ENCODE measurements at regions not wholly inside any gene's neighbourhood (a gene's known extent, or its start where the extent isn't known, plus 50 kb on each side); places are given as distances from the start of the nearest gene placed in this dataset.

GRCh38 chr6:104170401-104170800, 689.3 kb downstream of the HACE1 start:
- no peak overlapping the region for H3K4me3 ChIP-seq (ENCODE audit: low read length)
- no peaks in the 10 kb centered on the region for H3K36me3 ChIP-seq (ENCODE audit: insufficient read depth, low read length)
- no peaks in the 10 kb centered on the region for H3K79me2 ChIP-seq (replicated peaks; ENCODE audit: insufficient read depth, low read length)
- no peak overlapping the region for H2AFZ ChIP-seq (ENCODE audit: low read depth, low read length)
- H3K9me3 ChIP-seq (ENCODE audit: low read length): no peaks in the 10 kb centered on the region
- H3F3A ChIP-seq (ENCODE audit: insufficient read depth, low read length, poor library complexity, severe bottlenecking): no peaks in the 10 kb centered on the region
- no peak overlapping the region for H3K27ac ChIP-seq (ENCODE audit: low read length)
- no peaks in the 10 kb centered on the region for H3K27me3 ChIP-seq (ENCODE audit: insufficient read depth, low read depth, low read length)
- no peaks in the 10 kb centered on the region for H3K9me2 ChIP-seq (ENCODE audit: insufficient read depth, low read length)
- TF ChIP-seq EP300 (conservative IDR thresholded peaks at IDR 0.05; ENCODE audit: poor library complexity, severe bottlenecking) (no peak), MXI1 (conservative IDR thresholded peaks at IDR 0.05; ENCODE audit: poor library complexity, severe bottlenecking) (no peak), TAF1 (IDR thresholded peaks at IDR 0.05; ENCODE audit: low read depth) (no peak), CTCF (IDR thresholded peaks at IDR 0.05; ENCODE audit: poor library complexity, severe bottlenecking) (no peak), POLR2AphosphoS5 (IDR thresholded peaks at IDR 0.05) (no peak), EZH2 (IDR thresholded peaks at IDR 0.05; ENCODE audit: borderline replicate concordance, insufficient read depth, low read length, poor library complexity, severe bottlenecking) (no peak), RAD21 (conservative IDR thresholded peaks at IDR 0.05) (no peak), REST (IDR thresholded peaks at IDR 0.05; ENCODE audit: borderline replicate concordance) (no peak), SMC3 (conservative IDR thresholded peaks at IDR 0.05; ENCODE audit: poor library complexity) (no peak)
- no peak overlapping the region for H3K4me2 ChIP-seq (ENCODE audit: low read length)
- H3K9ac ChIP-seq (ENCODE audit: low read length): no peak overlapping the region
- H4K20me1 ChIP-seq (ENCODE audit: insufficient read depth): no peaks in the 10 kb centered on the region

GRCh38 chr6:104166055-104166668, 693.6 kb downstream of the HACE1 start:
- Histone ChIP-seq H3K36me3 (ENCODE audit: insufficient read depth, low read length) (no peaks in the 10 kb centered on the region), H3K4me2 (ENCODE audit: low read length) (no peak overlapping the region), H3K27me3 (ENCODE audit: insufficient read depth, low read depth, low read length) (no peaks in the 10 kb centered on the region), H3K9me3 (ENCODE audit: low read length) (no peaks in the 10 kb centered on the region), H3K27ac (ENCODE audit: low read length) (no peak overlapping the region), H2AFZ (ENCODE audit: low read depth, low read length) (no peak overlapping the region), H3K9ac (ENCODE audit: low read length) (no peak overlapping the region), H3K79me2 (replicated peaks; ENCODE audit: insufficient read depth, low read length) (no peaks in the 10 kb centered on the region), H3K9me2 (ENCODE audit: insufficient read depth, low read length) (no peaks in the 10 kb centered on the region), H3K4me3 (ENCODE audit: low read length) (no peak overlapping the region), H3F3A (ENCODE audit: insufficient read depth, low read length, poor library complexity, severe bottlenecking) (no peaks in the 10 kb centered on the region), H4K20me1 (ENCODE audit: insufficient read depth) (no peaks in the 10 kb centered on the region)
- TF ChIP-seq TAF1 (IDR thresholded peaks at IDR 0.05; ENCODE audit: low read depth): no peak
- no peak for TF ChIP-seq REST (IDR thresholded peaks at IDR 0.05; ENCODE audit: borderline replicate concordance)
- TF ChIP-seq POLR2AphosphoS5 (IDR thresholded peaks at IDR 0.05): no peak
- TF ChIP-seq SMC3 (conservative IDR thresholded peaks at IDR 0.05; ENCODE audit: poor library complexity): no peak
- TF ChIP-seq EZH2 (IDR thresholded peaks at IDR 0.05; ENCODE audit: borderline replicate concordance, insufficient read depth, low read length, poor library complexity, severe bottlenecking): no peak
